ENCODE measurements at regions not wholly inside any gene's neighbourhood (a gene's known extent, or its start where the extent isn't known, plus 50 kb on each side); places are given as distances from the start of the nearest gene placed in this dataset.

DNA sequence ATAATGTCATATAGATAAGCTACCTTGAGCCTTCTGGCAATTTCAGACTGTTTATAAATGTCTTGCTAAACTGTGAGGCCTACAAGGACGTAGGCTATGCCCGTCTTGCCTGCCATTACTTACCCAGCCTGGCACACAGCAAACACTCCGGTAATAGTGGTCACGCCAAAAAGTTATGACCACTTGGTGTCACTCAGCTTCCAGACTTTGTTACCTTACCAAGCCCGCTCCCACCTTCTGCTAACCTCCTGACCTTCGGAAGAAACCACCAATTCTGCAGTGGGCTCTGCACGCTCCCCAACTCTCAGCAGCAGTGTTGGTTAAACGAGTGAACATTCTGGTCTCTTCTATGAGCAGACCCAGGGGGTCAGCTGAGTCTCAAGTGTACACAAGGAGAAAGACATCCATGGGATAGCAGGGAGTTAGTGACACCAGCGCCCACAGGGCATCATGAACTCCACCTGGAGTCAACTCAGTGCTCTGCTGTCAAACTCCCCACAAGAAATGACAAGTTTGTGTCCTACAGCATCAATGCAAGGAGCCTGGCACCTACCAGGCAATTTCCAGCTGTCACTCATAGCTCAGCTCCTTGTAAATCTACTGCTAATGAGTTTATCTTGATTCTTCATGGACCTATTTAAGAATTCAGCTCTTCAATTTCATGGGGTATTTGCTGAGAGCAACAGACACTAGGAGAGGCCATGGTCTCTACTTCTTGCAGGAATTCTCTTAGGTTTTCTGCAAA is 119.9 kb downstream of the TTLL2 start:
- TF ChIP-seq SPI1 (IDR thresholded peaks at IDR 0.05; ENCODE audit: low read depth, low read length) (no peak), POLR2A (IDR thresholded peaks at IDR 0.05; ENCODE audit: low read depth, low read length) (no peak), POLR2AphosphoS5 (IDR thresholded peaks at IDR 0.05; ENCODE audit: low read depth, low read length) (no peak), POU2F2 (IDR thresholded peaks at IDR 0.05; ENCODE audit: low read depth, low read length) (no peak), PAX5 (IDR thresholded peaks at IDR 0.05; ENCODE audit: insufficient read depth, low read length, severe bottlenecking) (no peak), TAF1 (IDR thresholded peaks at IDR 0.05; ENCODE audit: low read depth, low read length) (no peak)
